PC-3 (cell line): ENCODE measurements at regions not wholly inside any gene's neighbourhood (a gene's known extent, or its start where the extent isn't known, plus 50 kb on each side); places are given as distances from the start of the nearest gene placed in this dataset.

ENCODE experiments used
- CTCF ChIP-seq: fragments of 300-600 bp; sonication (generic); conservative IDR thresholded peaks from 2 replicates; pipeline ENCODE4 v1.5.1; 2017; ENCODE audit warnings: antibody characterized with exemption, low read depth, mild to moderate bottlenecking, low read length
- EZH2 ChIP-seq: fragments of 300-600 bp; sonication (generic); IDR thresholded peaks from one replicate; pipeline ENCODE4 v1.6.1; 2017; ENCODE audit warnings: antibody characterized with exemption, mild to moderate bottlenecking, low read length; ENCODE audit not compliant: unreplicated experiment
- EZH2phosphoT487 ChIP-seq: fragments of 300-600 bp; sonication (generic); IDR thresholded peaks from 2 replicates; pipeline ENCODE4 v1.6.1; 2018; ENCODE audit warnings: mild to moderate bottlenecking, antibody characterized with exemption, low read length, borderline replicate concordance

- no peak for TF ChIP-seq CTCF
- TF ChIP-seq EZH2phosphoT487 = no peak
- TF ChIP-seq EZH2 = no peak
These were observed 227.1 kb downstream of the RPLP1 start for GRCh38 chr15:69679623-69680228.
